ENCODE measurements at regions not wholly inside any gene's neighbourhood (a gene's known extent, or its start where the extent isn't known, plus 50 kb on each side); places are given as distances from the start of the nearest gene placed in this dataset.

DNA sequence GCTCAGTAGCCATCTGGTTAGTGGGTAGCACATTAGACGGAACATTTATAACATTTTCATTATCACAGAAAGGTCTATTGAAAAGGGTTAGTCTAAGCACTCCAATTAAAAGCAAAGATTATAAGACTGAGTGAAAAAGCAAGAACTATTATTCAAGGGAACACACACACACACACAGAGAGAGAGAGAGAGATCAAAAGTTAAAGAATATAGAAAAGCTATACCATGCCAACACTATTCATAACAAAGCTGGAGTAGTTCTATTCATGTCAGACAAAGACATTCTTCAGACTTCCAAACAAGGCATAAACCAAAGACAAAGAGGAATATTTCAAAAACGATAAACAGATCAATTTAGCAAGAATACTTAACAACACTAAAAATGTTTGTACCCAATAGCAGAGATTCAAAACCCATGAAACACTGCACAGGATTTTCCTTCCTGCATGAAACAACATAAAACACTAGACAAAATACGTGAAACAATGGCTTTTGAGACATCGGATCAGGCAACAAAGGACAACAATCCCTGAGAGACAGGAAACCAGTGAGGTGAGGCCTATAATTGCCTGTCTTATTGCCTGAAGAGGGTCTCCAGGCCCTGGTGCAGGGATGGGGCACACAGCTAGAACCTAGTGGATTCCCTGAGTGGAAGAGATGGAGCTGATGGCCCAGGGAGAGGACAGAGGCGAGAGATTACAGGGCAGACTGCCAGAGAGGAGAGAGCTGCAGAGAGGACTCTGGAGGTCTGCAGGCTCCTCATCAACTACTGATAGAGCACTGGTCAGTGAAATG lies 83.6 kb upstream of the NPAS2 start:
- Histone ChIP-seq H3K27me3 (replicated peaks) (no peaks in the 10 kb centered on the region), H3K4me3 (ENCODE audit: low read depth, low read length) (no peak overlapping the region), H3K27ac (no peak overlapping the region), H3K36me3 (replicated peaks) (no peaks in the 10 kb centered on the region)
- in situ Hi-C loops (cut with HindIII; ENCODE audit: low pct_ligation_motif_present, low sequenced_read_pairs), result no loop called here
- TF ChIP-seq CTCF (IDR thresholded peaks at IDR 0.05; ENCODE audit: low read depth, low read length, missing control alignments), result no peak
- DNase-seq, result no peak

GRCh38 chr2:100739735-100740432 lies 80.1 kb upstream of the NPAS2 start:
- Histone ChIP-seq H3K36me3 (replicated peaks) (no peaks in the 10 kb centered on the region), H3K4me3 (ENCODE audit: low read depth, low read length) (no peak overlapping the region), H3K27me3 (replicated peaks) (no peaks in the 10 kb centered on the region), H3K27ac (no peak overlapping the region)
- no peak for DNase-seq
- in situ Hi-C loops (cut with HindIII; ENCODE audit: low pct_ligation_motif_present, low sequenced_read_pairs), result no loop called here
- no peak for TF ChIP-seq CTCF (IDR thresholded peaks at IDR 0.05; ENCODE audit: low read depth, low read length, missing control alignments)

DNA sequence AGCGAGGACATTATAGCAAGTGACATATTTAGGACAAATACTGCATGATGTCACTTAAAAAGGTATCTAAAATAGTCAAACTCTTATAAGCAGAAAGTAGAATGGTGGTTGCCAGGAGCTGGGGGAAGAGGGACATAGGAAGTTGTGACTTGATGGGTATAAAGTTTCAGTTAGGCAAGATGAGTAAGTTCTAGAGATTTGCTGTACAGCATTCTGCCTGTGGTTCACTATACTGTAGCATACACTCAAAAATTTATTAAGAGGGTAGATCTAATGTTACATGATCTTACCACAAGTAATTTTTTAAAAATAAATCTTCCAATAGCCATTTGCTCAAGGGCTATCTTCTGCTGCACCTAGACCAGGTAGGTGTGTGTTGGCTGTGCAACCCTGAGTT lies 78.1 kb upstream of the NPAS2 start:
- no peak for DNase-seq
- Histone ChIP-seq H3K4me3 (ENCODE audit: low read depth, low read length) (no peak overlapping the region), H3K36me3 (replicated peaks) (no peaks in the 10 kb centered on the region), H3K27me3 (replicated peaks) (no peaks in the 10 kb centered on the region), H3K27ac (peak overlapping the region; percentile 99)
- TF ChIP-seq CTCF (IDR thresholded peaks at IDR 0.05; ENCODE audit: low read depth, low read length, missing control alignments), result no peak
- in situ Hi-C loops (cut with HindIII; ENCODE audit: low pct_ligation_motif_present, low sequenced_read_pairs), result no loop called here

DNA sequence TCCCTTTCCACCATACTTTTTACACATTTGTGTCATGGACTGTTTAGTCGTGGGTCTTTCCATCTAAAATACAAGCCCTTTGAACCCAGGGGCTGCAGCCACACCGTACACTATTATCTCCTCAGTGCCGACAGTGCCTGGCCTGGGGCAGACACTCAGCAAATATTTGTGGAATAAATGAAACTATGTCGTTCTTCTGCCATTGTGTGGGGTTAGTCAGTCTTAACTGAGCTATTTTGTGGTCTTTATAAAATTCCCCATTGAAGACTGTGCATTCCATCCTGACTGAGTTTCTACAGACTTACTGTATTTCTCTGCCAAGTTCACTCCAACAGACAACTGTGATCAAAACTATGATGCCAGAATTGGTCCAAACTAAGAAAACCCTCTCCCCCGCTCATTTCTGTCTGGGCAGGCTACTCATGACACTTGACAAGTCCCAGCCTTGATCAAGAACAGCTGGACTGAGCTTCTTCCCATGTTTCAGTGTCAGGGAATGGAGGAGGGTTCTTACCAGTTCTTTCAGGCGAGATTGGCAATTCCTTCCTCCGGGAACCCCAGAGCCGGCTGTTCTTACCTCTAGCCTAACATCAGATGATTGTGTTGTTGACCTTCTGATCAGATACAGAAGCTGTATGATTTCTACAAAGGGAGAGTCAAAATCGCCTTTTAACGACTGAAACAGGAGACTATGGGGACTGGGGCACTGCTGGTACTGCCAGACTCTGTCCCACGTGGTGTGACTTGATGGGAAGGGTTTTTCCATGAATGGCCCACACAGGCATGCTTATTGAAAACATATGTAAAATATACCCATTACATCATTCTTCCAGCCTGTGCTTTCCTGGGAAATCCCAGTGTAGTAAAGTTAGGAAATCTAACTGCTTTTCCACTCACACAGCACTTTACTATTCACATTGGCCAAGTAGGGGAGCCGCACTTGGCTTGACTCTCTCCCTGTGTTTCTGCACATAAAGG lies 77.4 kb upstream of the NPAS2 start:
- DNase-seq, result peak; percentile 91
- Histone ChIP-seq H3K27me3 (replicated peaks) (no peaks in the 10 kb centered on the region), H3K4me3 (ENCODE audit: low read depth, low read length) (no peak overlapping the region), H3K36me3 (replicated peaks) (no peaks in the 10 kb centered on the region), H3K27ac (peak overlapping the region; percentile 99)
- no peak for TF ChIP-seq CTCF (IDR thresholded peaks at IDR 0.05; ENCODE audit: low read depth, low read length, missing control alignments)
- in situ Hi-C loops (cut with HindIII; ENCODE audit: low pct_ligation_motif_present, low sequenced_read_pairs), result no loop called here

DNA sequence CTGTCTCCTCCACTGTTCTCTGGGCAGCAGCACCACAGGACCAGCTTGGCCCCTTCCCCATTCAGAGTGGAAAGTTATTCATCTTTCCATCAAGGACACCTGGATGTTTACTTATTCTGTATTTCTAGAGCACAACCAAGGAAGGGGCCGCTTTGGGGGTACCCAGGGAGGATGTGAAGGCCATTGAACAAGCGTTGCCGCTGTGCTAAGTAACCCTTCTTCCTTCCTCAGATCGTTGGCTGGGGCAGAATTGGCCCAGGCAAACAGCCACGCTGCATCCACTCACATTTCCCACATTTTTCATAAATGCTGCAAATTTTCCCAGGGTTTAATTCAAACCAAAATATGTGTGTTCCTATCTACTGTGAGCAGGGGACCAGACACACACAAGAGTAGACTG lies 76.2 kb upstream of the NPAS2 start:
- peak overlapping the region; percentile 99 for H3K27ac ChIP-seq
- H3K27me3 ChIP-seq (replicated peaks), result no peaks in the 10 kb centered on the region
- H3K36me3 ChIP-seq (replicated peaks), result no peaks in the 10 kb centered on the region
- TF ChIP-seq CTCF (IDR thresholded peaks at IDR 0.05; ENCODE audit: low read depth, low read length, missing control alignments), result no peak
- in situ Hi-C loops (cut with HindIII; ENCODE audit: low pct_ligation_motif_present, low sequenced_read_pairs), result no loop called here
- DNase-seq, result no peak
- H3K4me3 ChIP-seq (ENCODE audit: low read depth, low read length), result no peak overlapping the region

All from brain microvascular endothelial cell (primary cell).